Parathyroid adenoma (tissue), 2 donors: ENCODE measurements at regions not wholly inside any gene's neighbourhood (a gene's known extent, or its start where the extent isn't known, plus 50 kb on each side); places are given as distances from the start of the nearest gene placed in this dataset.

Source experiments
- H2AFZ ChIP-seq: fragments of 300-600 bp; sonication (generic); one replicate; pipeline ENCODE4 v1.7.0; 2017; ENCODE audit warnings: antibody characterized with exemption, mild to moderate bottlenecking
- H3K27ac ChIP-seq: fragments of 300-600 bp; sonication (generic); one replicate; pipeline ENCODE4 v1.7.0; 2017
- H3K27me3 ChIP-seq: fragments of 300-600 bp; sonication (generic); one replicate; pipeline ENCODE4 v1.7.0; 2017; ENCODE audit warnings: low read length; ENCODE audit not compliant: control insufficient read depth, insufficient read depth
- H3K36me3 ChIP-seq: fragments of 300-600 bp; sonication (generic); one replicate; pipeline ENCODE4 v1.7.0; 2017; ENCODE audit warnings: low read length; ENCODE audit not compliant: control insufficient read depth, insufficient read depth
- H3K4me1 ChIP-seq: fragments of 300-600 bp; sonication (generic); one replicate; pipeline ENCODE4 v1.7.0; 2017; ENCODE audit warnings: control low read depth
- H3K4me2 ChIP-seq: fragments of 300-600 bp; sonication (generic); one replicate; pipeline ENCODE4 v1.7.0; 2017; ENCODE audit warnings: low read length
- H3K4me3 ChIP-seq: fragments of 300-600 bp; sonication (generic); one replicate; pipeline ENCODE4 v1.7.0; 2017; ENCODE audit warnings: low read depth, low read length
- H3K79me2 ChIP-seq: fragments of 300-600 bp; sonication (generic); one replicate; pipeline ENCODE4 v1.7.0; 2017; ENCODE audit warnings: control low read depth
- H3K9ac ChIP-seq: fragments of 300-600 bp; sonication (generic); one replicate; pipeline ENCODE4 v1.7.0; 2017; ENCODE audit warnings: mild to moderate bottlenecking
- H3K9me3 ChIP-seq: fragments of 300-600 bp; sonication (generic); one replicate; pipeline ENCODE4 v1.7.0; 2017; ENCODE audit warnings: low read length; ENCODE audit not compliant: control insufficient read depth
- CTCF ChIP-seq: fragments of 300-600 bp; sonication (generic); IDR thresholded peaks from one replicate; pipeline ENCODE4 v1.7.0; 2017; ENCODE audit warnings: antibody characterized with exemption, mild to moderate bottlenecking
- donor health status: primary hyperparathyroidism.

- no peak for TF ChIP-seq CTCF
- Histone ChIP-seq H3K4me2 (no peak overlapping the region), H3K79me2 (no peaks in the 10 kb centered on the region), H3K9me3 (no peaks in the 10 kb centered on the region), H3K36me3 (no peaks in the 10 kb centered on the region), H2AFZ (no peak overlapping the region), H3K27me3 (no peaks in the 10 kb centered on the region), H3K4me1 (no peaks in the 10 kb centered on the region), H3K9ac (no peak overlapping the region), H3K27ac (no peak overlapping the region), H3K4me3 (no peak overlapping the region)
Measured at GRCh38 chr10:70965566-70965965, 77.2 kb upstream of the PCBD1 start.

- no peaks in the 10 kb centered on the region for H3K9me3 ChIP-seq
- no peaks in the 10 kb centered on the region for H3K4me1 ChIP-seq
- H3K4me3 ChIP-seq = no peak overlapping the region
- H2AFZ ChIP-seq = no peak overlapping the region
- no peak for TF ChIP-seq CTCF
- no peak overlapping the region for H3K27ac ChIP-seq
- no peaks in the 10 kb centered on the region for H3K36me3 ChIP-seq
- H3K79me2 ChIP-seq = no peaks in the 10 kb centered on the region
- H3K9ac ChIP-seq = no peak overlapping the region
- H3K4me2 ChIP-seq = no peak overlapping the region
- no peaks in the 10 kb centered on the region for H3K27me3 ChIP-seq
Measured at GRCh38 chr10:70966646-70967553, 78.5 kb upstream of the PCBD1 start.

- H3K27ac ChIP-seq = no peak overlapping the region
- no peak overlapping the region for H3K9ac ChIP-seq
- no peak for TF ChIP-seq CTCF
- H3K27me3 ChIP-seq = no peaks in the 10 kb centered on the region
- H3K79me2 ChIP-seq = no peaks in the 10 kb centered on the region
- H2AFZ ChIP-seq = no peak overlapping the region
- H3K9me3 ChIP-seq = no peaks in the 10 kb centered on the region
- no peak overlapping the region for H3K4me2 ChIP-seq
- no peaks in the 10 kb centered on the region for H3K4me1 ChIP-seq
- no peaks in the 10 kb centered on the region for H3K36me3 ChIP-seq
- H3K4me3 ChIP-seq = no peak overlapping the region
Measured at GRCh38 chr10:70967591-70968587, 79.5 kb upstream of the PCBD1 start.

- no peaks in the 10 kb centered on the region for H3K27me3 ChIP-seq
- no peaks in the 10 kb centered on the region for H3K36me3 ChIP-seq
- no peak overlapping the region for H3K4me3 ChIP-seq
- H3K27ac ChIP-seq = no peak overlapping the region
- no peak overlapping the region for H3K9ac ChIP-seq
- no peaks in the 10 kb centered on the region for H3K79me2 ChIP-seq
- no peaks in the 10 kb centered on the region for H3K4me1 ChIP-seq
- H3K9me3 ChIP-seq = no peaks in the 10 kb centered on the region
- TF ChIP-seq CTCF = no peak
- no peak overlapping the region for H3K4me2 ChIP-seq
- H2AFZ ChIP-seq = no peak overlapping the region
Measured at GRCh38 chr10:70969188-70969587, 80.8 kb upstream of the PCBD1 start.
